HG03378 (cell line): ENCODE measurements at regions not wholly inside any gene's neighbourhood (a gene's known extent, or its start where the extent isn't known, plus 50 kb on each side); places are given as distances from the start of the nearest gene placed in this dataset.
"Not testable (repeated sequence)": the region's sequence is repeated elsewhere in the genome, so short reads cannot be mapped to it uniquely, and the experiment has no call there.

ENCODE experiments used
- ATAC-seq: cut with Tn5 transposase; IDR thresholded peaks from one replicate; pipeline ENCODE4 v1.9.1; 2021; ENCODE audit warnings: mild to moderate bottlenecking, moderate library complexity; ENCODE audit not compliant: unreplicated experiment

- ATAC-seq, result no peak
These were observed 66.7 kb upstream of the SAMD5 start for GRCh38 chr6:147441751-147442150.

DNA sequence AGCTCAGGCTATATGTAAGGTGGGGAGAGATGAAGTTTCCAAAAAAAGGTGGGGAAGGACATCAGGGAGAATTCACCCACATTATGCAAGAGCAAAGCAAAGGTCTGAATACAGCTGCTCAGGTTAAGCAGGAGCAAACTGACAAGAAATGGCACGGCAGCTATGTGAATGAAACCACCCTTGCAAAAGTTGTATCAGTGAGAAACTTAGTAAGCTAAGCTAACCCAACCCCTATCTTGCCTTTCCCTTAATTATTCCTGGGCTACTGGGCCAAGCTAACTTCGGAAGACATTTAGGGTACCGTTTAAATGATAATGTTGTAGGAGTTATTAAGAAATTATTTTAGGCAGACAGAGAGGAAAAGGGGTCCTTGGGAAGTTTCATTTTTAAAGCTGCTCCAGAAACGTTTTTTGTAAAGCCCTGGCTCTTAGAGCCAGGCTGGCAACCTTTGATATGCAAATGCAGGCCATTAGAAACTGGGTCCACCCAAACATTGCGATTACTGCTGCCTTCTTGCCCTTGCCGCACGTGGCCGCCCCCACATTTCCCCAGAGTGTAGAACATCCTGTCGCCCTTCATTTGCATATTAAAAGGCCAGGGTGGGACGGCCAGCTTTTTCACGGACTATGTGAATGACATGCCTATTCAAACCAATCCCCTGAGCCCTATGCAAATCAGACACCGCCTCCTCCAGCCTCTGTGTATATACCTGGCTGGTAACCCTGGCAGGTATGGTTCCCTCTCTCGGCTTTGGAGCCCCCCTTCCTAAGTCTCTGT is 60.5 kb upstream of the SAMD5 start:
- ATAC-seq, result peak; percentile 67

DNA sequence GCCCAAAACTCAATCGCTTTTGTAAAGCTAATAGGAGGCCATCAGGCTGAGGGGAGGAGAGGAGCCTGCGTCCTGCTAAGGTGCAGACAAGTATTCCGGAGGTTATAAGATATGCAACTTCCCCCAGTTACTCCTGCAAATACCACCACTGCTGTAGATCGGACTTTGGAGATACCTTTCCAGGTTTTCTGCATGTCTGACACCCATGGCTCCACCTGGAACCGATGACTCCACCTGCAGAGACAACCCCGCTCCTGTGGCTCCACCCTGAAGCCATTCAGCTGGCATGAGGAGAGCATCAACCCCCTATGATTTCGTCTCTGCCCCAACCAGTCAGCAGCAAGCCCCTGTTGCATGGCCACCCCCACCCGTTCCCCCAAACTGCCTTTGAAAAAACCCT is 59.7 kb upstream of the SAMD5 start:
- ATAC-seq, result no peak

GRCh38 chr6:147449405-147450161 is 58.9 kb upstream of the SAMD5 start:
- ATAC-seq, result no peak

DNA sequence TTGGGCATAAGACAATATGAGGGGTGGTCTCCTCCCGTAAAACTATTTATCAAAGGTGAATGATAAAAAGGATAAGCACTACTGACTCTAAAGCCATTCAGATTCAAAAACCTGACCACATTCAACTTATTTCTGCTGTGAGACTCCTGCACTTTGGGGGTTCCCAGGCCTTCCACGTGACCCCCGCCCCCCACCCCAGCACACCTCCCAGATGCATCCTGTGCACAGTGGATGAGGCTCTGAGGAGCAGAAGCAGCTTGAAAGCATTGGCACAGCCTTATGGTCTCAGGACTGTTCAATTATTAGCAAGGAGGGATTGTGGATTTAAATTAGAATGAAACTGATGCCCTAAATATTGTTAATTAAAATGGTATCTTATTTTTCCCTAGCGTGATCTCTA is 55.1 kb upstream of the SAMD5 start:
- no peak for ATAC-seq

GRCh38 chr6:147454862-147455261 is 53.6 kb upstream of the SAMD5 start:
- not testable (repeated sequence) for ATAC-seq
